RWPE2 (cell line): ENCODE measurements at regions not wholly inside any gene's neighbourhood (a gene's known extent, or its start where the extent isn't known, plus 50 kb on each side); places are given as distances from the start of the nearest gene placed in this dataset.

ENCODE experiments used
- ATAC-seq: fragments of 200-7000 bp; cut with Tn5 transposase; 3 replicates; pipeline ENCODE4 v1.9.1; 2021; ENCODE audit warnings: low read depth
- DNase-seq: peaks from one replicate; pipeline ENCODE4 v3.0.0-alpha.2; 2020; ENCODE audit warnings: low spot score
- H3K27ac ChIP-seq: fragments of 450-650 bp; 2 replicates; pipeline ENCODE4 v1.5.1; 2017; ENCODE audit warnings: mild to moderate bottlenecking; ENCODE audit not compliant: poor library complexity, severe bottlenecking
- H3K27me3 ChIP-seq: fragments of 250-450 bp; sonication (Bioruptor Pico); 2 replicates; pipeline ENCODE4 v1.5.1; 2021; ENCODE audit warnings: mild to moderate bottlenecking, moderate library complexity; ENCODE audit not compliant: insufficient read depth, poor library complexity, severe bottlenecking
- H3K36me3 ChIP-seq: fragments of 250-450 bp; sonication (Bioruptor Pico); 2 replicates; pipeline ENCODE4 v1.5.1; 2020; ENCODE audit warnings: low read depth, mild to moderate bottlenecking, moderate library complexity
- H3K4me1 ChIP-seq: fragments of 250-450 bp; sonication (Bioruptor Pico); 2 replicates; pipeline ENCODE4 v1.5.1; 2021; ENCODE audit warnings: mild to moderate bottlenecking, moderate library complexity; ENCODE audit not compliant: insufficient read depth, poor library complexity, severe bottlenecking
- H3K4me3 ChIP-seq: fragments of 250-450 bp; sonication (Bioruptor Pico); 2 replicates; pipeline ENCODE4 v1.5.1; 2021; ENCODE audit warnings: mild to moderate bottlenecking, moderate library complexity; ENCODE audit not compliant: severe bottlenecking
- H3K9me3 ChIP-seq: fragments of 250-450 bp; sonication (Bioruptor Pico); 2 replicates; pipeline ENCODE4 v1.5.1; 2021; ENCODE audit warnings: mild to moderate bottlenecking, moderate library complexity; ENCODE audit not compliant: severe bottlenecking
- CTCF ChIP-seq: fragments of 450-650 bp; IDR thresholded peaks from one replicate; pipeline ENCODE4 v1.5.1; 2017; ENCODE audit warnings: mild to moderate bottlenecking, moderate library complexity; ENCODE audit not compliant: poor library complexity, severe bottlenecking

- Histone ChIP-seq H3K27ac (no peak overlapping the region), H3K4me3 (no peak overlapping the region), H3K27me3 (no peaks in the 10 kb centered on the region), H3K36me3 (no peaks in the 10 kb centered on the region), H3K9me3 (no peaks in the 10 kb centered on the region), H3K4me1 (peaks cover 5% of the 10 kb centered on the region)
- DNase-seq (no peak), ATAC-seq (no peak)
- no peak for TF ChIP-seq CTCF
Measured at GRCh38 chr13:64930636-64931035, 2299.5 kb downstream of the PCDH9 start.

GRCh38 chr13:64928696-64929499, 2301.2 kb downstream of the PCDH9 start:
- no peak for TF ChIP-seq CTCF
- H3K36me3 ChIP-seq: no peaks in the 10 kb centered on the region
- H3K27ac ChIP-seq: no peak overlapping the region
- no peaks in the 10 kb centered on the region for H3K9me3 ChIP-seq
- DNase-seq (no peak), ATAC-seq (peak; percentile 85)
- no peaks in the 10 kb centered on the region for H3K27me3 ChIP-seq
- no peak overlapping the region for H3K4me3 ChIP-seq
- H3K4me1 ChIP-seq: peaks cover 5% of the 10 kb centered on the region

- no peak overlapping the region for H3K4me3 ChIP-seq
- no peaks in the 10 kb centered on the region for H3K36me3 ChIP-seq
- no peak for ATAC-seq
- no peak for DNase-seq
- H3K9me3 ChIP-seq: no peaks in the 10 kb centered on the region
- H3K27me3 ChIP-seq: no peaks in the 10 kb centered on the region
- peaks cover 5% of the 10 kb centered on the region for H3K4me1 ChIP-seq
- TF ChIP-seq CTCF: no peak
- H3K27ac ChIP-seq: no peak overlapping the region
Measured at GRCh38 chr13:64925727-64926126, 2304.4 kb downstream of the PCDH9 start.

GRCh38 chr13:64925284-64925683, 2304.9 kb downstream of the PCDH9 start:
- peaks cover 5% of the 10 kb centered on the region for H3K4me1 ChIP-seq
- H3K9me3 ChIP-seq: no peaks in the 10 kb centered on the region
- peak; percentile 38 for DNase-seq
- H3K4me3 ChIP-seq: no peak overlapping the region
- H3K27me3 ChIP-seq: no peaks in the 10 kb centered on the region
- TF ChIP-seq CTCF: no peak
- peak; percentile 25; the same call in 1 of the 3 replicates for ATAC-seq
- H3K27ac ChIP-seq: no peak overlapping the region
- no peaks in the 10 kb centered on the region for H3K36me3 ChIP-seq

GRCh38 chr13:64924401-64924800, 2305.7 kb downstream of the PCDH9 start:
- Histone ChIP-seq H3K36me3 (no peaks in the 10 kb centered on the region), H3K27me3 (no peaks in the 10 kb centered on the region), H3K4me3 (no peak overlapping the region), H3K27ac (no peak overlapping the region), H3K4me1 (peaks cover 4% of the 10 kb centered on the region), H3K9me3 (no peaks in the 10 kb centered on the region)
- ATAC-seq (no peak), DNase-seq (no peak)
- no peak for TF ChIP-seq CTCF
